C4-2B (cell line): ENCODE measurements at regions not wholly inside any gene's neighbourhood (a gene's known extent, or its start where the extent isn't known, plus 50 kb on each side); places are given as distances from the start of the nearest gene placed in this dataset.

Experiments used
- ZFX ChIP-seq: fragments of 450-650 bp; IDR thresholded peaks from 2 replicates; pipeline ENCODE4 v1.6.1; 2017
- TF ChIP-seq, protein P1 (sequence below): fragments of 450-650 bp; conservative IDR thresholded peaks from 2 replicates; pipeline ENCODE4 v1.5.1; 2017; ENCODE audit warnings: mild to moderate bottlenecking

DNA sequence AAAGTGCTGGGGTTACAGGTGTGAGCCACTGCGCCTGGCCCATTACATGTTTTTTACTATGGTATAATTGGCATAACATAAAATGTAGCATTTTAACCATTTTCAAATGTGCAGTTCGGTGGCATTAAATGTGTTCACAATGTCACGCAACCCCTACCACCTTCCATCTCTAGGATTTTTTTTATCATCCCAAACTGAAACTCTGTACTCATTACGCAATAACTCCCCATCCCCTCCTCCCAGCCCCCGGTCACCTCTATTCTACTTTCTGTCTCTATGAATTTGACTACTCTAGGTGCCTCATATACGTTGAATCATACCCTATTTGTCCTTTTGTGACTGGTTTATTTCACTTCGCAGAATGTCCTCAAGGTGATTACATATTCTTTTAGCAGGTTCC is 233.1 kb upstream of the ARID1B start:
- TF ChIP-seq, protein P1, sequence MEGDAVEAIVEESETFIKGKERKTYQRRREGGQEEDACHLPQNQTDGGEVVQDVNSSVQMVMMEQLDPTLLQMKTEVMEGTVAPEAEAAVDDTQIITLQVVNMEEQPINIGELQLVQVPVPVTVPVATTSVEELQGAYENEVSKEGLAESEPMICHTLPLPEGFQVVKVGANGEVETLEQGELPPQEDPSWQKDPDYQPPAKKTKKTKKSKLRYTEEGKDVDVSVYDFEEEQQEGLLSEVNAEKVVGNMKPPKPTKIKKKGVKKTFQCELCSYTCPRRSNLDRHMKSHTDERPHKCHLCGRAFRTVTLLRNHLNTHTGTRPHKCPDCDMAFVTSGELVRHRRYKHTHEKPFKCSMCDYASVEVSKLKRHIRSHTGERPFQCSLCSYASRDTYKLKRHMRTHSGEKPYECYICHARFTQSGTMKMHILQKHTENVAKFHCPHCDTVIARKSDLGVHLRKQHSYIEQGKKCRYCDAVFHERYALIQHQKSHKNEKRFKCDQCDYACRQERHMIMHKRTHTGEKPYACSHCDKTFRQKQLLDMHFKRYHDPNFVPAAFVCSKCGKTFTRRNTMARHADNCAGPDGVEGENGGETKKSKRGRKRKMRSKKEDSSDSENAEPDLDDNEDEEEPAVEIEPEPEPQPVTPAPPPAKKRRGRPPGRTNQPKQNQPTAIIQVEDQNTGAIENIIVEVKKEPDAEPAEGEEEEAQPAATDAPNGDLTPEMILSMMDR, result no peak
- TF ChIP-seq ZFX, result no peak
